Stimulated activated CD8-positive, alpha-beta memory T cell treated with anti-CD3 and anti-CD28 coated beads, Interleukin-12 subunit alpha, Interleukin-12 subunit beta, amount 100 ng/mL, for 24 hours (primary cell): ENCODE measurements at regions not wholly inside any gene's neighbourhood (a gene's known extent, or its start where the extent isn't known, plus 50 kb on each side); places are given as distances from the start of the nearest gene placed in this dataset.

Experiments
- DNase-seq: peaks from one replicate; pipeline ENCODE4 v3.0.0-alpha.2; 2020; ENCODE audit errors: extremely low read depth

GRCh38 chr9:126017758-126018157, 270.6 kb downstream of the PBX3 start:
- no peak for DNase-seq

- DNase-seq: no peak
Observed at GRCh38 chr9:126020836-126021235, 273.7 kb downstream of the PBX3 start.

GRCh38 chr9:126023962-126024361, 276.8 kb downstream of the PBX3 start:
- DNase-seq: no peak

- no peak for DNase-seq
Observed at GRCh38 chr9:126024581-126025230, 277.5 kb downstream of the PBX3 start.

GRCh38 chr9:126025991-126026390, 278.8 kb downstream of the PBX3 start:
- no peak for DNase-seq

GRCh38 chr9:126027566-126027965, 280.4 kb downstream of the PBX3 start:
- DNase-seq: no peak

- DNase-seq: no peak
Observed at GRCh38 chr9:126028746-126029145, 281.6 kb downstream of the PBX3 start.

GRCh38 chr9:126030716-126031115, 283.5 kb downstream of the PBX3 start:
- no peak for DNase-seq

GRCh38 chr9:126031116-126031515, 283.9 kb downstream of the PBX3 start:
- no peak for DNase-seq

GRCh38 chr9:126032135-126032534, 285.0 kb downstream of the PBX3 start:
- no peak for DNase-seq

GRCh38 chr9:126033318-126033717, 286.1 kb downstream of the PBX3 start:
- no peak for DNase-seq

GRCh38 chr9:126033956-126034355, 286.8 kb downstream of the PBX3 start:
- DNase-seq: no peak

- no peak for DNase-seq
Observed at GRCh38 chr9:126036881-126037291, 289.7 kb downstream of the PBX3 start.

- DNase-seq: no peak
Observed at GRCh38 chr9:126038790-126039189, 287.8 kb upstream of the MVB12B start.

GRCh38 chr9:126043681-126044080, 282.9 kb upstream of the MVB12B start:
- no peak for DNase-seq

- DNase-seq: no peak
Observed at GRCh38 chr9:126049088-126049487, 277.5 kb upstream of the MVB12B start.

GRCh38 chr9:126049896-126050604, 276.6 kb upstream of the MVB12B start:
- DNase-seq: no peak

GRCh38 chr9:126050605-126050990, 276.0 kb upstream of the MVB12B start:
- DNase-seq: no peak

GRCh38 chr9:126051446-126052130, 275.0 kb upstream of the MVB12B start:
- no peak for DNase-seq

GRCh38 chr9:126052791-126053190, 273.8 kb upstream of the MVB12B start:
- DNase-seq: no peak

- DNase-seq: no peak
Observed at GRCh38 chr9:126053913-126054312, 272.7 kb upstream of the MVB12B start.

- DNase-seq: no peak
Observed at GRCh38 chr9:126055381-126055985, 271.1 kb upstream of the MVB12B start.
